Astrocyte (in vitro differentiated cells and primary cell): ENCODE measurements at regions not wholly inside any gene's neighbourhood (a gene's known extent, or its start where the extent isn't known, plus 50 kb on each side); places are given as distances from the start of the nearest gene placed in this dataset.

Experiments used
- CTCF ChIP-seq: IDR thresholded peaks from 2 replicates; pipeline ENCODE4 v1.5.1; 2011; ENCODE audit warnings: low read depth, mild to moderate bottlenecking, inconsistent platforms, low read length, moderate library complexity; ENCODE audit not compliant: insufficient read depth
- EZH2 ChIP-seq: IDR thresholded peaks from 2 replicates; pipeline ENCODE4 v1.6.1; 2012; ENCODE audit warnings: mild to moderate bottlenecking, low read length, inconsistent platforms; ENCODE audit not compliant: insufficient read depth

GRCh38 chr5:68766952-68767464 lies 326.8 kb upstream of the SLC30A5 start:
- TF ChIP-seq CTCF = no peak
- no peak for TF ChIP-seq EZH2
